ENCODE measurements at regions not wholly inside any gene's neighbourhood (a gene's known extent, or its start where the extent isn't known, plus 50 kb on each side); places are given as distances from the start of the nearest gene placed in this dataset.

GRCh38 chr20:62561948-62562347, 80.4 kb upstream of the SLCO4A1 start:
- H3K36me3 ChIP-seq (ENCODE audit: control insufficient read depth, insufficient read depth, low read length) = no peaks in the 10 kb centered on the region
- H3K4me1 ChIP-seq (ENCODE audit: control insufficient read depth, insufficient read depth, low read length) = no peaks in the 10 kb centered on the region
- no peak overlapping the region for H2AFZ ChIP-seq (replicated peaks; ENCODE audit: low read length, poor library complexity)
- BruUV-seq (replicated peaks) = no TSS peak
- no peaks in the 10 kb centered on the region for H3K9me1 ChIP-seq (ENCODE audit: insufficient read depth, low read length)
- H3K79me1 ChIP-seq (ENCODE audit: low read depth in 1 of 2, low read length in 2 of 2) = no peaks in the 10 kb centered on the region
- no peak overlapping the region for H2AK5ac ChIP-seq (ENCODE audit: low read depth, low read length)
- H3K9ac ChIP-seq (ENCODE audit: low read depth, low read length) = no peak overlapping the region
- DNase-seq (no peak), ATAC-seq (ENCODE audit: low read depth) (no peak)
- no peak overlapping the region for H4K8ac ChIP-seq (ENCODE audit: low read depth in 2 of 2, low read length in 2 of 2)
- no peaks in the 10 kb centered on the region for H4K20me1 ChIP-seq (ENCODE audit: insufficient read depth, low read length)
- no peak overlapping the region for H3K18ac ChIP-seq (ENCODE audit: low read depth, low read length)
- no peak overlapping the region for H2BK120ac ChIP-seq (ENCODE audit: low read depth, low read length)
- H2AK9ac ChIP-seq (replicated peaks; ENCODE audit: low read depth, low read length, poor library complexity) = no peak overlapping the region
- no peak overlapping the region for H2BK5ac ChIP-seq (ENCODE audit: low read depth, low read length, poor library complexity, severe bottlenecking)
- no peak overlapping the region for H4K5ac ChIP-seq (ENCODE audit: low read depth, low read length)
- no peak overlapping the region for H3K23ac ChIP-seq (ENCODE audit: low read depth, low read length)
- no peaks in the 10 kb centered on the region for H3K9me3 ChIP-seq (ENCODE audit: control insufficient read depth, insufficient read depth, low read length)
- no peak overlapping the region for H2BK15ac ChIP-seq (ENCODE audit: low read depth, low read length)
- H2BK20ac ChIP-seq (ENCODE audit: low read depth, low read length) = no peak overlapping the region
- no peak overlapping the region for H4K91ac ChIP-seq (ENCODE audit: insufficient read depth, low read depth, low read length)
- no peak overlapping the region for H3K56ac ChIP-seq (ENCODE audit: extremely low read depth, insufficient read depth, low read length)
- TF ChIP-seq CHD1 (IDR thresholded peaks at IDR 0.05; ENCODE audit: low read depth, low read length) (no peak), MAFK (IDR thresholded peaks at IDR 0.05; ENCODE audit: low read depth, low read length) (no peak), RFX5 (IDR thresholded peaks at IDR 0.05; ENCODE audit: low read depth, low read length) (no peak), BHLHE40 (IDR thresholded peaks at IDR 0.05; ENCODE audit: low read depth, low read length) (no peak), SMC3 (IDR thresholded peaks at IDR 0.05; ENCODE audit: low read depth, low read length) (no peak), FOS (IDR thresholded peaks at IDR 0.05; ENCODE audit: low read depth, low read length) (no peak)
- dilution Hi-C loops (cut with HindIII; ENCODE audit: low sequenced_read_pairs, unreplicated experiment) (no loop called here), in situ Hi-C loops (cut with MboI; ENCODE audit: low sequenced_read_pairs) (no loop called here), intact Hi-C loops (cut with micrococcal nuclease) (no loop called here)
- H3K4ac ChIP-seq (ENCODE audit: low read depth, low read length) = no peak overlapping the region
- POLR2A ChIA-PET (ENCODE audit: unreplicated experiment) = no interaction called here
- CTCF ChIA-PET = no interaction called here
- no peak overlapping the region for H3K4me2 ChIP-seq (ENCODE audit: low read depth, low read length)
- no peak overlapping the region for H3K14ac ChIP-seq (replicated peaks; ENCODE audit: low read depth, low read length)
- H3K4me3 ChIP-seq (ENCODE audit: insufficient read depth, low read depth, low read length) = no peak overlapping the region
- 58% methylated on average over 5 of the region's 16 CpGs; no CpG with 5 or more reads in 1 of the 2 experiments for WGBS, 2 experiments (ENCODE audit: extremely low coverage in 2 of 2, insufficient read length in 1 of 2)
- no peak overlapping the region for H3K27ac ChIP-seq (ENCODE audit: insufficient read depth, low read length)
- peaks cover 65% of the 10 kb centered on the region for H3K27me3 ChIP-seq (ENCODE audit: control insufficient read depth, insufficient read depth, low read length)

Data from IMR-90 (cell line).